HepG2 (cell line): ENCODE measurements at regions not wholly inside any gene's neighbourhood (a gene's known extent, or its start where the extent isn't known, plus 50 kb on each side); places are given as distances from the start of the nearest gene placed in this dataset.

ENCODE experiments used
- ATAC-seq: fragments of 200-7000 bp; cut with Tn5 transposase; 3 replicates; pipeline ENCODE4 v1.9.1; 2020; ENCODE audit warnings: mild to moderate bottlenecking, moderate library complexity
- BruUV-seq: library from RNA; stranded (reverse); fragments of 400-500 nt; replicated peaks from 2 replicates; lab custom pipeline; 2021; lab: Mats Ljungman, UMichigan
- CTCF ChIA-PET: fragments of 300-600 bp; formaldehyde crosslinking; extraction: SDS; loops from one replicate; lab custom pipeline; 2021; ENCODE audit warnings: low total read pairs, inconsistent platforms, low intra/inter-chr PET ratio; lab: Yijun Ruan, JAX
- POLR2A ChIA-PET: fragments of 350-600 bp; sonication (Branson Sonifier 250); formaldehyde crosslinking; loops from one replicate; lab custom pipeline; 2020; ENCODE audit warnings: antibody characterized with exemption, inconsistent platforms; lab: Yijun Ruan, JAX
- DNase-seq: peaks from one replicate; pipeline ENCODE4 v3.0.0-alpha.2; 2015; ENCODE audit warnings: low spot score
- FAIRE-seq: peaks from 3 replicates; lab custom pipeline; 2011; peaks lifted over from hg19 to GRCh38; lab: Jason Lieb, UNC
- H2AFZ ChIP-seq: one replicate; pipeline ENCODE4 v1.6.1; 2011; ENCODE audit warnings: low read length, inconsistent platforms
- H3K27ac ChIP-seq: fragments of 300-600 bp; 3 replicates; pipeline ENCODE4 v1.8.0; 2011; ENCODE audit warnings: mixed run types, mild to moderate bottlenecking, mixed read lengths, low read length, inconsistent platforms; ENCODE audit not compliant: insufficient read depth; ENCODE audit errors: extremely low read length
- H3K27me3 ChIP-seq, 2 experiments: fragments of 200-600 bp in 1 of 2; 2 replicates in 1 of 2; 3 replicates in 1 of 2; pipeline versions ENCODE4 v1.6.0 to v1.8.0; 2011; ENCODE audit warnings: low read length in 2 of 2, mild to moderate bottlenecking in 2 of 2, moderate library complexity in 2 of 2, inconsistent platforms in 1 of 2; ENCODE audit not compliant: insufficient read depth in 2 of 2, control insufficient read depth in 1 of 2
- H3K36me3 ChIP-seq, 2 experiments: fragments of 200-600 bp in 1 of 2; replicated peaks in 1 of 2; 2 replicates in 1 of 2; 3 replicates in 1 of 2; pipeline versions ENCODE4 v1.5.1 to v1.8.0; 2011; ENCODE audit warnings: low read length in 2 of 2, inconsistent platforms in 1 of 2; ENCODE audit not compliant: insufficient read depth in 2 of 2, control insufficient read depth in 1 of 2
- H3K4me1 ChIP-seq: 2 replicates; pipeline ENCODE4 v1.5.1; 2012; ENCODE audit warnings: low read length, inconsistent platforms; ENCODE audit not compliant: insufficient read depth
- H3K4me2 ChIP-seq: 2 replicates; pipeline ENCODE4 v1.6.0; 2011; ENCODE audit warnings: low read depth, low read length, inconsistent platforms
- H3K4me3 ChIP-seq, 3 experiments: fragments of 200-600 bp in 1 of 3; sonication (generic), shearing (Covaris generic) in 1 of 3; replicated peaks in 1 of 3; 2 replicates each; pipeline ENCODE4 v1.5.1; 2011 to 2016; ENCODE audit warnings: low read length in 3 of 3, inconsistent platforms in 2 of 3, low read depth in 2 of 3, mild to moderate bottlenecking in 2 of 3, control low read depth in 1 of 3, mixed read lengths in 1 of 3; ENCODE audit not compliant: insufficient read depth in 1 of 3
- H3K79me2 ChIP-seq: one replicate; pipeline ENCODE4 v1.6.1; 2011; ENCODE audit warnings: low read length, inconsistent platforms; ENCODE audit not compliant: insufficient read depth
- H3K9ac ChIP-seq: 2 replicates; pipeline ENCODE4 v1.6.0; 2011; ENCODE audit warnings: mild to moderate bottlenecking, low read depth, low read length, inconsistent platforms; ENCODE audit not compliant: insufficient read depth
- H3K9me3 ChIP-seq: 2 replicates; pipeline ENCODE4 v1.5.1; 2012; ENCODE audit warnings: mild to moderate bottlenecking, low read length
- H4K20me1 ChIP-seq: 2 replicates; pipeline ENCODE4 v1.6.0; 2011; ENCODE audit warnings: inconsistent platforms, mild to moderate bottlenecking, low read length, moderate library complexity; ENCODE audit not compliant: insufficient read depth
- CHCHD3 ChIP-seq: sonication (generic); formaldehyde crosslinking; IDR thresholded peaks from 2 replicates; pipeline ENCODE4 v1.8.0; 2022; ENCODE audit warnings: mild to moderate bottlenecking, missing genetic modification reagents, moderate library complexity
- FOXC1 ChIP-seq: sonication (generic); formaldehyde crosslinking; IDR thresholded peaks from 2 replicates; pipeline ENCODE4 v1.8.0; 2022; ENCODE audit warnings: mild to moderate bottlenecking, missing genetic modification reagents, borderline replicate concordance
- GFI1 ChIP-seq: sonication (generic); formaldehyde crosslinking; IDR thresholded peaks from 2 replicates; pipeline ENCODE4 v1.5.0; 2020; ENCODE audit warnings: missing genetic modification reagents, mild to moderate bottlenecking, borderline replicate concordance
- NR2F2 ChIP-seq: IDR thresholded peaks from 2 replicates; pipeline ENCODE4 v1.6.1; 2012; ENCODE audit warnings: low read depth, inconsistent platforms, borderline replicate concordance
- PBX3 ChIP-seq: sonication (generic); formaldehyde crosslinking; IDR thresholded peaks from 2 replicates; pipeline ENCODE4 v1.8.1; 2023; ENCODE audit warnings: missing genetic modification reagents, inconsistent platforms, borderline replicate concordance
- RERE ChIP-seq: IDR thresholded peaks from 2 replicates; pipeline ENCODE4 v1.6.1; 2016; ENCODE audit warnings: low read depth, missing genetic modification reagents, missing compliant biosample characterization
- SALL2 ChIP-seq: sonication (generic); formaldehyde crosslinking; IDR thresholded peaks from 2 replicates; pipeline ENCODE4 v1.8.1; 2023; ENCODE audit warnings: mild to moderate bottlenecking, missing genetic modification reagents, inconsistent platforms
- SNAPC2 ChIP-seq: sonication (generic); formaldehyde crosslinking; IDR thresholded peaks from 2 replicates; pipeline ENCODE4 v1.8.1; 2022; ENCODE audit warnings: mild to moderate bottlenecking, missing genetic modification reagents
- STAG1 ChIP-seq: sonication (generic); formaldehyde crosslinking; IDR thresholded peaks from 2 replicates; pipeline ENCODE4 v1.4.0; 2020; ENCODE audit warnings: missing genetic modification reagents
- ZBTB8A ChIP-seq: sonication (generic); formaldehyde crosslinking; IDR thresholded peaks from 2 replicates; pipeline ENCODE4 v1.4.0; 2020; ENCODE audit warnings: mild to moderate bottlenecking, low read depth, missing genetic modification reagents, borderline replicate concordance
- ZNF136 ChIP-seq: sonication (generic); formaldehyde crosslinking; IDR thresholded peaks from 2 replicates; pipeline ENCODE4 v1.8.1; 2022; ENCODE audit warnings: low read depth, mild to moderate bottlenecking, moderate library complexity, missing genetic modification reagents
- ZNF253 ChIP-seq: sonication (generic); formaldehyde crosslinking; IDR thresholded peaks from 2 replicates; pipeline ENCODE4 v1.8.0; 2022; ENCODE audit warnings: mild to moderate bottlenecking, missing genetic modification reagents, borderline replicate concordance
- ZNF577 ChIP-seq: sonication (generic); formaldehyde crosslinking; IDR thresholded peaks from 2 replicates; pipeline ENCODE4 v1.4.0; 2020; ENCODE audit warnings: mild to moderate bottlenecking, low read depth, missing genetic modification reagents, borderline replicate concordance
- ZNF713 ChIP-seq: sonication (generic); formaldehyde crosslinking; IDR thresholded peaks from 2 replicates; pipeline ENCODE4 v1.4.0; 2020; ENCODE audit warnings: mild to moderate bottlenecking, missing genetic modification reagents
- ZNF879 ChIP-seq: sonication (generic); formaldehyde crosslinking; IDR thresholded peaks from 2 replicates; pipeline ENCODE4 v1.8.1; 2023; ENCODE audit warnings: missing genetic modification reagents
- ZSCAN30 ChIP-seq: sonication (generic); formaldehyde crosslinking; IDR thresholded peaks from 2 replicates; pipeline ENCODE4 v1.5.0; 2020; ENCODE audit warnings: mild to moderate bottlenecking, missing genetic modification reagents
- WGBS: methylation state at CpG from one replicate; pipeline ENCODE4 v1.1.6; 2017; ENCODE audit warnings: low lambda C conversion rate; 5-methylcytosine and 5-hydroxymethylcytosine counted together
- in situ Hi-C: cut with HindIII; loops from 2 replicates; pipeline ENCODE4 v1.10.0; 2017; ENCODE audit warnings: low pct_unique_long_range_greater_than_20kb; ENCODE audit not compliant: extremely low pct_ligation_motif_present
- intact Hi-C: fragments of 100-400 bp; cut with micrococcal nuclease; formaldehyde crosslinking; loops from one replicate; pipeline ENCODE4 v1.10.0; 2022; ENCODE audit not compliant: unreplicated experiment
- TF ChIP-seq, protein P1 (sequence below): sonication (generic); formaldehyde crosslinking; IDR thresholded peaks from 2 replicates; pipeline ENCODE4 v1.5.1; 2020; ENCODE audit warnings: mild to moderate bottlenecking, missing genetic modification reagents, borderline replicate concordance
- TF ChIP-seq, protein P2 (sequence below): sonication (generic); formaldehyde crosslinking; IDR thresholded peaks from 2 replicates; pipeline ENCODE4 v1.4.0; 2020; ENCODE audit warnings: mild to moderate bottlenecking, missing genetic modification reagents

GRCh38 chr5:104785097-104785496 is 1222.5 kb upstream of the NUDT12 start:
- WGBS: 7% methylated on average over 2 of the region's 2 CpGs
- H3K9me3 ChIP-seq: peaks cover 13% of the 10 kb centered on the region
- POLR2A ChIA-PET: no interaction called here
- TF ChIP-seq ZNF577 (CRISPR knock-in tag): no peak
- TF ChIP-seq STAG1 (CRISPR knock-in tag): no peak
- no peak for TF ChIP-seq ZNF879
- TF ChIP-seq GFI1 (CRISPR knock-in tag): no peak
- no peak for TF ChIP-seq SALL2
- TF ChIP-seq PBX3 (CRISPR knock-in tag): no peak
- TF ChIP-seq SNAPC2 (CRISPR knock-in tag): no peak
- no peak for TF ChIP-seq ZNF713 (CRISPR knock-in tag)
- TF ChIP-seq ZBTB8A (CRISPR knock-in tag): no peak
- TF ChIP-seq ZSCAN30 (CRISPR knock-in tag): no peak
- TF ChIP-seq NR2F2: no peak
- TF ChIP-seq, protein P1, sequence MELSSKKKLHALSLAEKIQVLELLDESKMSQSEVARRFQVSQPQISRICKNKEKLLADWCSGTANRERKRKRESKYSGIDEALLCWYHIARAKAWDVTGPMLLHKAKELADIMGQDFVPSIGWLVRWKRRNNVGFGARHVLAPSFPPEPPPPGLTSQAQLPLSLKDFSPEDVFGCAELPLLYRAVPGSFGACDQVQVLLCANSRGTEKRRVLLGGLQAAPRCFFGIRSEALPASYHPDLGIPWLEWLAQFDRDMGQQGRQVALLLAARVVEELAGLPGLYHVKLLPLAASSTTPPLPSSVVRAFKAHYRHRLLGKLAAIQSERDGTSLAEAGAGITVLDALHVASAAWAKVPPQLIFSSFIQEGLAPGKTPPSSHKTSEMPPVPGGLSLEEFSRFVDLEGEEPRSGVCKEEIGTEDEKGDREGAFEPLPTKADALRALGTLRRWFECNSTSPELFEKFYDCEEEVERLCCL (CRISPR knock-in tag): no peak
- no peak for TF ChIP-seq FOXC1 (CRISPR knock-in tag)
- TF ChIP-seq RERE (CRISPR knock-in tag): no peak
- no peak for TF ChIP-seq ZNF136
- no peak for TF ChIP-seq CHCHD3 (CRISPR knock-in tag)
- no peak for TF ChIP-seq ZNF253 (CRISPR knock-in tag)
- TF ChIP-seq, protein P2, sequence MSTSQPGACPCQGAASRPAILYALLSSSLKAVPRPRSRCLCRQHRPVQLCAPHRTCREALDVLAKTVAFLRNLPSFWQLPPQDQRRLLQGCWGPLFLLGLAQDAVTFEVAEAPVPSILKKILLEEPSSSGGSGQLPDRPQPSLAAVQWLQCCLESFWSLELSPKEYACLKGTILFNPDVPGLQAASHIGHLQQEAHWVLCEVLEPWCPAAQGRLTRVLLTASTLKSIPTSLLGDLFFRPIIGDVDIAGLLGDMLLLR: no peak

More at GRCh38 chr5:104785097-104785496, 1222.5 kb upstream of the NUDT12 start:
- Histone ChIP-seq H3K4me3 (no peak overlapping the region), H3K27me3 (no peaks in the 10 kb centered on the region), H2AFZ (no peak overlapping the region), H3K9ac (no peak overlapping the region), H3K79me2 (no peaks in the 10 kb centered on the region), H3K27ac (no peak overlapping the region), H3K4me2 (no peak overlapping the region), H3K36me3 (no peaks in the 10 kb centered on the region), H4K20me1 (no peaks in the 10 kb centered on the region), H3K4me1 (no peaks in the 10 kb centered on the region)
- intact Hi-C loops (no loop called here), in situ Hi-C loops (no loop called here)
- ATAC-seq (no peak), DNase-seq (no peak), FAIRE-seq (no peak)
- BruUV-seq: no TSS peak
- CTCF ChIA-PET: no interaction called here
